Loucy (cell line): ENCODE measurements at regions not wholly inside any gene's neighbourhood (a gene's known extent, or its start where the extent isn't known, plus 50 kb on each side); places are given as distances from the start of the nearest gene placed in this dataset.

ENCODE experiments used
- H2AFZ ChIP-seq: fragments of 200-600 bp; sonication (generic); 2 replicates; pipeline ENCODE4 v1.6.0; 2016; ENCODE audit warnings: antibody characterized with exemption, mild to moderate bottlenecking, low read length, moderate library complexity
- H3F3A ChIP-seq: fragments of 200-600 bp; 2 replicates; pipeline ENCODE4 v1.6.0; 2016; ENCODE audit warnings: antibody characterized with exemption, low read depth, mild to moderate bottlenecking
- H3K27me3 ChIP-seq: fragments of 200-600 bp; sonication (generic); 2 replicates; pipeline ENCODE4 v1.6.1; 2014; ENCODE audit warnings: low read length, mild to moderate bottlenecking; ENCODE audit not compliant: insufficient read depth, poor library complexity, severe bottlenecking
- H3K36me3 ChIP-seq: fragments of 200-600 bp; sonication (generic); 2 replicates; pipeline ENCODE4 v1.6.1; 2016; ENCODE audit warnings: low read length; ENCODE audit not compliant: insufficient read depth
- H3K4me1 ChIP-seq: fragments of 200-600 bp; sonication (generic); 2 replicates; pipeline ENCODE4 v1.5.1; 2014; ENCODE audit warnings: low read length, mild to moderate bottlenecking; ENCODE audit not compliant: insufficient read depth, poor library complexity, severe bottlenecking
- H3K4me2 ChIP-seq: fragments of 200-600 bp; sonication (generic); 2 replicates; pipeline ENCODE4 v1.6.0; 2014; ENCODE audit warnings: antibody characterized with exemption, low read length, low read depth, mild to moderate bottlenecking; ENCODE audit not compliant: poor library complexity, severe bottlenecking
- H3K4me3 ChIP-seq: fragments of 200-600 bp; sonication (generic); 2 replicates; pipeline ENCODE4 v1.5.1; 2014; ENCODE audit warnings: low read length, mild to moderate bottlenecking, mixed read lengths; ENCODE audit not compliant: poor library complexity, severe bottlenecking
- H3K79me2 ChIP-seq: fragments of 200-600 bp; sonication (generic); 2 replicates; pipeline ENCODE4 v1.6.1; 2014; ENCODE audit warnings: low read length; ENCODE audit not compliant: insufficient read depth
- H3K9ac ChIP-seq: fragments of 200-600 bp; sonication (generic); 2 replicates; pipeline ENCODE4 v1.6.0; 2014; ENCODE audit warnings: mild to moderate bottlenecking, low read depth, low read length, moderate library complexity; ENCODE audit not compliant: poor library complexity, severe bottlenecking
- H3K9me2 ChIP-seq: fragments of 200-600 bp; sonication (generic); replicated peaks from 2 replicates; pipeline ENCODE4 v1.6.1; 2016; ENCODE audit warnings: low read depth, low read length, mixed read lengths
- H3K9me3 ChIP-seq: fragments of 200-600 bp; sonication (generic); 2 replicates; pipeline ENCODE4 v1.6.1; 2014; ENCODE audit warnings: mild to moderate bottlenecking, antibody characterized with exemption, low read length, low read depth; ENCODE audit not compliant: insufficient read depth
- H4K20me1 ChIP-seq: fragments of 200-600 bp; sonication (generic); 2 replicates; pipeline ENCODE4 v1.6.0; 2014; ENCODE audit warnings: antibody characterized with exemption, low read length, mild to moderate bottlenecking; ENCODE audit not compliant: insufficient read depth, poor library complexity, severe bottlenecking
- EZH2phosphoT487 ChIP-seq: fragments of 200-600 bp; IDR thresholded peaks from 2 replicates; pipeline ENCODE4 v1.6.1; 2018; ENCODE audit warnings: antibody characterized with exemption, mild to moderate bottlenecking, moderate library complexity, borderline replicate concordance
- TF ChIP-seq, protein P1 (sequence below): fragments of 200-600 bp; sonication (generic); conservative IDR thresholded peaks from 2 replicates; pipeline ENCODE4 v1.5.1; 2014; ENCODE audit warnings: mild to moderate bottlenecking, antibody characterized with exemption, low read length

DNA sequence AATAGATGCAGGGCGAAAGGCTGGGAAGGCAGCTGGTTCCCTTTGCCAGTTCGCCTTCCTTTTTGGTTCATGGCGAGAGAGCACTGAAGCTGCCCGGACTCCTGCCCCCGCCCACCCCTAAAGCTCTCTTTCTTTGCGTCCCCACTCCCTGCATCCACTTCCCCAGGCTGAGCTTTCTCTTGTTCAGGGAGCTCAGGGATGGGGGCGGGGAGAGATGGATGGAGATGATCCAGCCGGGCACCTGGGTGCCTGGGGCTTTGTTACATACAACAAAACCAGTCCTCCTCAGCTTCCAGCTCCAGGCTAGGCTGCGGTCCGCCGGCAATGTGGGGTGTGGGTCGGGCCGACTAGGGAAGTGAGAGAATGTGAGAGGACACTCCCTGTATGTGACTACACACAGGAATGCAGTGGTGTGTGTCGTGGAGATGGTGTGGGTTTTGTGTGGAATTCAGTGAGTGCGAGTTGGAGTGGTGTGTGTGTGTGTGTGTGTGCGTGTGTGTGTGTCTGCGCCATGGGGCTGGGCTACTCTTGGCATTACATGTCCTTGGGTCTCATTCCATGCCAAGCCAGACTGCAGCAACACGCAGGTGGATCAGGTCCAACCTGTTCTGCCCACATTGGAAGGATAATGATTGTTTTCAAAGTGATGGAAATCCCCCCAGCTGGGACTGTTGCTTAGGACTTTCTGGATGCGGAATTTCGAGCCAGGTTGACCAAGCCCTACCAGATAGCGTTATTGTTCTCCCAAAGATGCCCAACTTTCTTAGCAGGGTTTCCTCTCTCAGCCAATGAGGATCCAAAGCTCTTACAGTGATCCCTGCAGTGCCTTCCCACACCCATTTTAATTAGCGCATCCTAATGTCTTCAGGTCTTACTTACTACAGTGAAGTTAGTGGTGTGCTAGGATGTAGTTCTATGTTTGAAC lies 149.4 kb upstream of the CHRDL1 start:
- TF ChIP-seq EZH2phosphoT487, result no peak
- no peaks in the 10 kb centered on the region for H3K4me1 ChIP-seq
- H2AFZ ChIP-seq, result no peak overlapping the region
- H3K27me3 ChIP-seq, result no peaks in the 10 kb centered on the region
- no peaks in the 10 kb centered on the region for H3K36me3 ChIP-seq
- no peaks in the 10 kb centered on the region for H4K20me1 ChIP-seq
- H3K4me2 ChIP-seq, result no peak overlapping the region
- no peak overlapping the region for H3K4me3 ChIP-seq
- H3K9me2 ChIP-seq, result no peaks in the 10 kb centered on the region
- H3F3A ChIP-seq, result no peaks in the 10 kb centered on the region
- no peak overlapping the region for H3K9ac ChIP-seq
- no peaks in the 10 kb centered on the region for H3K9me3 ChIP-seq
- no peaks in the 10 kb centered on the region for H3K79me2 ChIP-seq

DNA sequence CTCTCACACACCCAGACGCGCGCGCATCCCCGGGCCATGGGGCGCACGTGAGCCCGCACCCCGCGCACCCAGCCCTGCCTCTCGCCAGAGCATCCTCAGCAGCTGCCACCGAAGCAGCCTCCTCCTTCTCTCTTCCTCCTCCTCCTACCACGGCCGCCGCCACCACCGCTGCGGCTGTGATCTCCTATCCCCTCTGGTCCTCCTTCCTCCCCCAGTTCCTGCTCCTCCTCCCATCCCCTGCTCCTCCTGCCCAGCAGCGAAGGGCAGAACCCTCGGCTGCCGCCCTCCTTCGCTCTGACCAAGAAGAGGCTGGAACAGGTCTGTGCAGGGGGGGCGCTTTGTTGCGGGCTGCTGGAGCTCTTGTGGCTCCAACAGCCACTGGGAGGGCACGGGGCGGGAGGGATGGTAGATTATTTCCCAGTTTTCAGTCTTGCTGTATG lies 148.7 kb upstream of the CHRDL1 start:
- no peaks in the 10 kb centered on the region for H4K20me1 ChIP-seq
- H3F3A ChIP-seq, result no peaks in the 10 kb centered on the region
- H3K4me2 ChIP-seq, result no peak overlapping the region
- no peak overlapping the region for H2AFZ ChIP-seq
- H3K4me3 ChIP-seq, result no peak overlapping the region
- H3K36me3 ChIP-seq, result no peaks in the 10 kb centered on the region
- no peaks in the 10 kb centered on the region for H3K9me2 ChIP-seq
- H3K9me3 ChIP-seq, result no peaks in the 10 kb centered on the region
- no peaks in the 10 kb centered on the region for H3K79me2 ChIP-seq
- no peak for TF ChIP-seq EZH2phosphoT487
- TF ChIP-seq, protein P1, sequence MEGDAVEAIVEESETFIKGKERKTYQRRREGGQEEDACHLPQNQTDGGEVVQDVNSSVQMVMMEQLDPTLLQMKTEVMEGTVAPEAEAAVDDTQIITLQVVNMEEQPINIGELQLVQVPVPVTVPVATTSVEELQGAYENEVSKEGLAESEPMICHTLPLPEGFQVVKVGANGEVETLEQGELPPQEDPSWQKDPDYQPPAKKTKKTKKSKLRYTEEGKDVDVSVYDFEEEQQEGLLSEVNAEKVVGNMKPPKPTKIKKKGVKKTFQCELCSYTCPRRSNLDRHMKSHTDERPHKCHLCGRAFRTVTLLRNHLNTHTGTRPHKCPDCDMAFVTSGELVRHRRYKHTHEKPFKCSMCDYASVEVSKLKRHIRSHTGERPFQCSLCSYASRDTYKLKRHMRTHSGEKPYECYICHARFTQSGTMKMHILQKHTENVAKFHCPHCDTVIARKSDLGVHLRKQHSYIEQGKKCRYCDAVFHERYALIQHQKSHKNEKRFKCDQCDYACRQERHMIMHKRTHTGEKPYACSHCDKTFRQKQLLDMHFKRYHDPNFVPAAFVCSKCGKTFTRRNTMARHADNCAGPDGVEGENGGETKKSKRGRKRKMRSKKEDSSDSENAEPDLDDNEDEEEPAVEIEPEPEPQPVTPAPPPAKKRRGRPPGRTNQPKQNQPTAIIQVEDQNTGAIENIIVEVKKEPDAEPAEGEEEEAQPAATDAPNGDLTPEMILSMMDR, result no peak
- H3K27me3 ChIP-seq, result no peaks in the 10 kb centered on the region
- H3K9ac ChIP-seq, result no peak overlapping the region
- no peaks in the 10 kb centered on the region for H3K4me1 ChIP-seq

DNA sequence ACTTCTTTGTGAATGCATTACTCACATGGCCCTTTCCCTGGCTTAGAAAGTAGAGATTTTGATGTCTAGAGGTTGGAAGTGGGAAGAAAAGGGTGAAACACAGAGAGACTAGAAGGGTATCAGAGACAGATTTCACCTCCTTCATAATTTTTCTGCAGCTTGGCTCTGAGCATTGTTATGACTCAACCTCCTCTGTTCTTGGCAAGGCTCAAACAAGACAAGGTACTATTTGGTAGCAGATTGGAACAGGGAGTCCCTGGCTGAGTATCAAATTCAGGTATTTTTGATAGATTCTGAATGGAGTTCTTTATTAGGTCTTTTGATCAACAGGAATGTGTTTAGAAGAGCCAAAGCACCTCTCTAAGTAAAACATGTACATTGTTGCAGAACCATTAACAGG lies 146.3 kb upstream of the CHRDL1 start:
- Histone ChIP-seq H3F3A (no peaks in the 10 kb centered on the region), H3K9ac (no peak overlapping the region), H4K20me1 (no peaks in the 10 kb centered on the region), H3K36me3 (no peaks in the 10 kb centered on the region), H3K9me2 (no peaks in the 10 kb centered on the region), H3K27me3 (no peaks in the 10 kb centered on the region), H3K79me2 (no peaks in the 10 kb centered on the region), H3K4me2 (no peak overlapping the region), H3K4me1 (no peaks in the 10 kb centered on the region), H2AFZ (no peak overlapping the region), H3K4me3 (no peak overlapping the region), H3K9me3 (no peaks in the 10 kb centered on the region)
- TF ChIP-seq EZH2phosphoT487, result no peak
- TF ChIP-seq, protein P1, result no peak
